GM19351 (cell line): ENCODE measurements at regions not wholly inside any gene's neighbourhood (a gene's known extent, or its start where the extent isn't known, plus 50 kb on each side); places are given as distances from the start of the nearest gene placed in this dataset.
"Not testable (repeated sequence)": the region's sequence is repeated elsewhere in the genome, so short reads cannot be mapped to it uniquely, and the experiment has no call there.

ENCODE experiments used
- ATAC-seq: cut with Tn5 transposase; IDR thresholded peaks from one replicate; pipeline ENCODE4 v1.9.1; 2021; ENCODE audit warnings: mild to moderate bottlenecking, moderate library complexity; ENCODE audit not compliant: unreplicated experiment

DNA sequence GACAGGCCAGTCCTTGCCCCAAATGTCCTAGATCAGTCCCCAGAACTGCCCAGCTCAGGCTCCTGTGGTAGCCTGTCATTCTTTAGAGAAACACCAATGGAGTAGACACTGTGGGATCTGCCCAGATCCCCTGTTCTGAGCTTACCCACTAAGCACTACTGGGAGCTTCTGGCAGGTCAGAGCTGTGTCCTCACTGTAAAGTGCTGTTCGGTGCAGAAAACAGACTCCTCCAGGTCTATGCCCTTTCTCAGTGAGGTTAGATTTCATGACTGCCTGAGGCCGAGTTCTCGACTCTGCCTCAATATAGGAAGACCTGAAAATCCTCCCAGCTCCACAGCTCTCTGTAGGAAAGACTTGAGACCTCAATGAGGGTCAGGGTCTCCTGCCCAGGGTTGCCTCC lies 67.5 kb upstream of the IGLL5 start:
- ATAC-seq = no peak

DNA sequence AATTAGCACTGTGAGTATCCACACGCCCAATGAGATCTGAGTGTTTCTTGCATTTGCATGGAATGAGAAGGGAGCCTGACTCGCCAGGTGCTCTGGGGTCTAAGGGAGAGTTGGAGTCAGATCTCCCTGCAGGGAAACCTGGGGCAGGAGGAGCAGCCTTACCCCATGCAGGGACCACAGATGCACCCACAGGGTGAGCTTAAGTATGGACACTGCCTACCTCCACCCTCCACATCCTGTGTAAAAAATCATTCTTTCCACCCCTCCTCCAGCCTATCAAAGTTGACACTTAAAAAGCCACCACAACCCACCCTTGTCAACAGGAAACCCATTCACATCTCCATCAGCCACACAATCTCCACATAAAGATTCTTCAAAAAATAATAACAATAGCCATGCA lies 67.0 kb upstream of the IGLL5 start:
- ATAC-seq = no peak

DNA sequence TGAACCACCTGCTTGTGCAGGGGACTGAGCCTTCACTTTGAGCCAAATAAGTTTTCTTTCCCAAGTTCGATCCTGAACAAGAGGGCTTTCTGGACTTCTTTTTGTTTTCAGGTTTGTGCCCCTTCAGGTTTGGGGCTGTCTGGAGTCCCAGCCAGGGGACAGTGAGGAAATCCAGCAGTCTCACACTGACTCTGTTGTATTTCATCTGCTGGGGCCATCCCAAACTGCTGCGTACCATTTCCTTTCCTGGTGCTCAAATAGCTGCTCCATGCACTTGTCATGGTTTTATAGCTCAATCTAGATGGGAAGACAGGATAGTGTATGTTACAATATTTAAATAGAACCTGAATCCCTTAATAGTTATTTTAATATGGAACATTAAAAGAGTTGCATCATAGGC lies 66.3 kb upstream of the IGLL5 start:
- no peak for ATAC-seq

DNA sequence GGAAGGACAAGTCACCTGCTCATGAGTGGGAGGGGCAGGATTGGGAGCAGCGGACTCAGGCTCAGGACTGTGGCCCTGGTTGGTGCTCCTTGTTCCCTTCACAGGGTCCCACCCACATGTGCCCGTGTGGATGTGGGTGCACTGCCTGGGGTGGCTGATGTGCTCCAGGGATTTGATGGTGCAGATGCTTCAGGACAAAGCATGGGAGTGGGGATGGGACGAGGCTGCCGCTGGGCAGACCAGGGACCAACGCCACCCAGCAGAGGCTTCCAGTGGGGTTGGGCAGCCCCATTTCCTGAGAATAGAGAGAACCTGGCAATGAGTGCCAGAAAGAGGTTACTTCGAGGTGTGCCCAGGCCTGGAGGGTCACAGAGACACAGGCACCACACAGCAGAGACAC lies 65.5 kb upstream of the IGLL5 start:
- no peak for ATAC-seq

DNA sequence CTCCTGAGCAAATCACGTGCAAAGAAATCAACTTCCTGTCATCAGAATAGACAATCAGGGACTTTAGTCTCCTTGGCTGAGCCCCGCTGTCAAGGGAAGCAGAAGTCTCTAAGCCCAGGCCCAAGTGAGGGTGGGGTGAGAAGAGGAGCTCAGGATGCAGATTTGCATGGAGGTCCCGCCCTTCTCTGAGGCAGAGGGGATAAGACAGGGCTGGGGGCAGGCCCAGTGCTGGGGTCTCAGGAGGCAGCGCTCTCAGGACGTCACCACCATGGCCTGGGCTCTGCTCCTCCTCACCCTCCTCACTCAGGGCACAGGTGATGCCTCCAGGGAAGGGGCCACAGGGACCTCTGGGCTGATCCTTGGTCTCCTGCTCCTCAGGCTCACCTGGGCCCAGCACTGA lies 65.1 kb upstream of the IGLL5 start:
- not testable (repeated sequence) for ATAC-seq

DNA sequence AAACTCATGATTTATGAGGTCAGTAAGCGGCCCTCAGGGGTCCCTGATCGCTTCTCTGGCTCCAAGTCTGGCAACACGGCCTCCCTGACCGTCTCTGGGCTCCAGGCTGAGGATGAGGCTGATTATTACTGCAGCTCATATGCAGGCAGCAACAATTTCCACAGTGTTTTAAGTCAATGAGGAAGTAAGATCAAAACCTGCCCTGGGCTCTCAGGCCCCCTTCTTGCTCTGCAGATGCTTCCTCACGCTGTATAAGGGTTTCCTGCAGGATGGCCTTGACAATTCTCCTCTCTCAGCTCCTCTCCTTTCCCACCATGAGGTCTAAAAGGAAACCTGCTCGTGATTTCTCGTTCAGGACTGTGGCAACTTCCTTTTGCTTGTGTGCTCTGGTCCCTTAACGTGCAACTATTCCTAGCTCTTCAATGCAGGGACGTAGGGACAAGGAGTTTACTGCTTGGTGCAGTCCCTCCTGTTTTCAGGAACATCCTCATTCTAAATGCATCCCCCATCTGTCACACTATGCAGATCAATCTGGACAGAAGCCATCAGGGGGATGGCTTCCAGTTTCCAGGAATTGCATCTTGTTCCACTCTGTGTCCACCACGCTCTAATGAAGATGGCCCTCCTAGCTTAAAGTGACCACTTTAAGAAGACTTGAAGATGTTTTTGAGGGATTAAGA lies 64.3 kb upstream of the IGLL5 start:
- no peak for ATAC-seq

DNA sequence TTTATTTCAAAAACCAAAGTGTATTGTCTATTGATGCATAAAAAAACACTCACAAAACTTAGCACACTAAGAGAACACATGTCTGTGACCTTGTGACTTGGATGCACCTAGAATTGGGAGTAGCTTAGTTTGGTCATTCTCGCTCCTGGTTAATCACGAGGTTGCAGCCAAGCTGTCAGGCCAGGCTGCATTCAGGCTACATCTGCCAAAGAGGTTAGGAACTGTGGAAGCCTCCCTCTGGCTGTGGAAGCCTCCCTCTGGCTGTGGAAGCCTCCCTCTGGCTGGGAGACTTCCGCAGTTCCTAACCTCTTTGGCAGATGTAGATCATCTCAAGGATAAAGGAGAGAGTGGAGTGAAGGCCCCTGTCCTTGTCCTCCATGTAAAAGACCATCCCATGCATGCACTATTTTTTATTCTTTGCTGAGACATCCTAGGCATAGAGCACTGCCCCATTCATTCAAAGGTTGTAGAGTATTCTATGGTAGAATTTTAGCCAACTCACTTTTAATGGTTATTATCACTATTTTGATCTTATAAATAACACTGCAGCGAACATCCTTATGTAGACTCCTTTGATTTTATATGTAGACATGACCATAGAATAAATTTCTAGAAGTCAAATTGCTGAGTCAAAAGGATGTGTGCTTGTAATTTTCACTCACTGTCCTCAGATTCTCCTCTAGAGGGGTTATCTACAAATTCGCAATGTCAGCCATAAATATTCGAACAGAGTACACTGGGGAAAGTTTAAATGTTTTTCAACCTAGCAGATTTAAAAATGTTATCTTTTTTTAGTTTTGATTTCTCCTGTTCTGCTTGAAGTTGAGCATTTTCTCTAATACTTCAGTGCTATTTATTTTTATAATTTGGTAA lies 63.0 kb upstream of the IGLL5 start:
- no peak for ATAC-seq

DNA sequence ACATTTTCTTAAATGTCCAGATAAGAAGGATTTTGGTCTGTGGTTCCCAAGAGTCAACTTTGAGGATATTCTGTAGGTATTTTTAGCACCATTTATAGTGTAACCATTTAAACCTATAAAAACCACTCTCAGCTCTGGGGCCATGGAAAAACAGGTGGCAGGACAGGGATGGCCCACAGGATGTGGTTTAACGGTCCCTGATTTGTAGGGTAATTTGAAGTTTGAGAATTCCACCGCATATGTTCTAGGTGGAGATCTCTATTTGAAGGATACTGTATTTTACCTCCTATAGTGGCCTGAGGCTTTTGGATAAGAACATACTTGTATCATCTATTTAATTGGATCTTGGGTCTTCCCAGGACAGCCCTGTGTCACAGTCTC lies 62.4 kb upstream of the IGLL5 start:
- no peak for ATAC-seq

DNA sequence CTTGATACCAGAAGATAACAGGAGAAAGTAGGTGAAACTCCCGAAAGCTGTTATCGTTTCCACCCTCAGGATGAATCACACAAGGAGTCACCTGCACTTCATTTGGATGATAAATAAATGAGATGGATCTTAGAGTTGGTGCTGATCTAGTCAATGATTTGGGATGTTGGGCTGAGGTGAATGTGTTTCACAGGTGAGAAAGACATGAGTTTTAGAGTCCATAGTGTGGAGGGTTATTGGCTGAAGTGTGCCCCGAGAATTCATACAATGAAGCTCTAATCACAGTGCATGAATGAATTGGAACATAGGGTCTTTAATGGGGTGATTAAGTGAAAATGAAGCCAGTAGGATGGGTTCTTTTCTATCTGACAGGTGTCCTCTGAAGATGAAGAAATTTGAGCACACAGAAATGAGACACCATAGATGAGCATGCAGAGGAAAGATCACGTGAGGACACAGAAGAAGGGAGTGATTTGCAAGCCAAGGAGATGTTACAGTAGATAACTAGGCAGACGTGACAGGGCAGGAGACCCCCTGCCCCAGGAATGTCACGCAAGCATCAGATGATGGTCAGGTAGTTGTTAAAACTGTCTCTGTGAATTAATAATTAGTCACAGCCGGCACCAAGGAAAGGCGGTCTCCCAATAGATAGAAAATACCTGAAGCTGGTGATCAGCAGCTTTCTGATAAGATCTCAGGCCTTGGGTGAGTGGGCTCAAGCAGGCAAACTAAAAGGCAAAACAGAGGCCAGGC lies 60.3 kb upstream of the IGLL5 start:
- no peak for ATAC-seq

DNA sequence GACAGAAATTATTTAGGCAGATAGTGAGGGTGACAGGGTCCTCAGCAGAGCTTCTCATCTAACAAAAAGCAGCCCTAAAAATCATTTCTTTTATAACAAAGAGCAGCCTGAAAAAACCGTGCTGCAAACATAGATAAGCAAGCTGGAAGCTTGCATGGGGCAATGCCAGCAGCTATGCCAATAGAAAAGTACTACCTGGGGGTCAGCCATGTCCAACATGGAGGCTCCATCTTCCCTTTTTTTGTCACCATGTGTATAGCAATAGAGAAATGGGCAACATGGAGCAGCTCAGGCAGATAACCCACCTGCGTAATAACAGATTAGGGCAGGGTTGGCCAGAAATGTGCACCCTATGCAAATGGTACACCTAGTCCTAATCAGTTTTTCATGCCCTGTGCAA lies 57.4 kb upstream of the IGLL5 start:
- no peak for ATAC-seq

DNA sequence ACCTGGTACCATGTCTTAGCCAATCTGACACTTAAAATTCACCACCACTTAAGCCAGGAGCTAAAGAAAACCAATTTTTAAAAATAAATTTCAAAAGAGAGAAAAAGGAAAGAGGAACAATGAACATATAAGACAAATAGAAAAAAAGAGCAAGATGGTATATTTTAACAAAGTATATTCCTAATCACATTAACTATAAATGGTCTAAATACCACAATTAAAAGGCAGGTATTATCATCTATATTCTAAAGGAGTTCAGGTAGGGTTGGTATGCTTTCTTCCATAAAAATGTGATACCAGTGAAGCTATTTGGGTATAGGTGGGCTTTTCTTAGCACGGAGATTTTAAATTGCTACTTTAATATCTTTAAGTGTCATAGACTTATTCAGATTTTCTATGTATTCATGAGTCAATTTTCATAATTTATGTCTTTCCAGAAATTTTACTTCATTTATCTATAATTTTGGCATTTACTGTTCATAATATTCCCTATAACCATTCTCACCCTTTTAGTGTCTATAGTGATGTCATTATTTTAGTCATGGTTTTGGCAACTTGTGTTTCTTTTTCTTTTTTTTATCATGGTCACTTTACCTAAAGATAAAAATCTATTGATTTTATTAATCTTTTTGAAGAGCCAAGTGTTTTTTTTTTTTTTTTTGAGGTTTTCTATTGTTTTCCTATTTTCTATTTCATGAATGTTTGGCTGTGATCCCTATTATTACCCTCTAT lies 56.5 kb upstream of the IGLL5 start:
- ATAC-seq = no peak

DNA sequence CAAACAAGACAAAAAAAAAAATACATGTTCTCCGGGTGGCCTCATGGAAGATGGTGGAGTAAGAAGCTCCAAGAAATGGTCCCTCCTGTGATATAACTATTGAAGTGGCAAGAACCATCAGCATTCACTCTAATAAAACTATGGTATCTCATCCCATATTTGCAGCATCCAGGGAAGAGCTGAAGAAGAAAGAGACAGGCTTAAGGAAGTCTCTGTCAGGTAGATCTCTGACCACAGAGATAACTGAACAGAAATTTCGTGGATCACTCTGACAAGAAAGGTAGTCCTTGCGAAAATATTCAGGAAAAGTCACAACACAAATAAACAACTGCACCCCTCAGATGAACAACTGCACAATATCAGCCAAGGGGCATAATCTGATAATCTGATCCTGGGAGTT lies 54.6 kb upstream of the IGLL5 start:
- ATAC-seq = no peak

DNA sequence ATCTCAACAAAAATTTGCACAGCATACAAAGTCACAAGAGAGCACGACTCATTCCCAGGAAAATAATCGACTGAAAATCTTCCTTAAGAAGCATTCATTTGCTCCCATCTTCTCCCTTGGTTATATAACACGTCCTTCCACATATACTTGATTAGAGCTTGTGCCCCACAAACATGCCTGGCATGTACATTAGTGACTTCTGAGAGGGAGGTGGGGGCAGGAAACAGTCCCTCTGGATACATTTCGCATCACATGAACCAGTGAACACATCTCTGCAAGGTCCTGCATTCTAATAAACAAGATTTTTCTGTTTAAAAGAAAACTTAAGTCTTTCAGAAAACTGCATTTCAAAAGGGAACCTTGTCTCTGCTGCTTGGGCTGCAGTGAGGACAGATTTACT lies 54.1 kb upstream of the IGLL5 start:
- no peak for ATAC-seq

DNA sequence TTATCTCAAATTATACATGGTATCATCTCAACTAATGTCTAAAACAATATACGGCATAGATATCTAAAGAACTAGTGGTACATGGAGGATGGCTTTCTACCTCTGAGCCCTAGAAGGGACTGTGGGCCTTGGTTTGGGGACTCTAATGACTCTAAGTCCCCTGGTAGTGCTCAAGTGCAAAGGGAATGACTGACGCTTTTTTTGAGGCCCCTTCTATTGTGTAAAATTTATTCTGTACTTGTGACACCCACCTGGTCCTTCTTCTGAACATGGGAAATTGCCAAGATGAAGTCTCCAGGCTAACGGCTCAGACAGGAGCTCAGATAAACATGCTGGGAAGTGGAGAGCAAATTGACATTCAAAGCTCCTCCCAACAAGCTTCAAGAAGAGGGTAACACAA lies 53.4 kb upstream of the IGLL5 start:
- no peak for ATAC-seq

DNA sequence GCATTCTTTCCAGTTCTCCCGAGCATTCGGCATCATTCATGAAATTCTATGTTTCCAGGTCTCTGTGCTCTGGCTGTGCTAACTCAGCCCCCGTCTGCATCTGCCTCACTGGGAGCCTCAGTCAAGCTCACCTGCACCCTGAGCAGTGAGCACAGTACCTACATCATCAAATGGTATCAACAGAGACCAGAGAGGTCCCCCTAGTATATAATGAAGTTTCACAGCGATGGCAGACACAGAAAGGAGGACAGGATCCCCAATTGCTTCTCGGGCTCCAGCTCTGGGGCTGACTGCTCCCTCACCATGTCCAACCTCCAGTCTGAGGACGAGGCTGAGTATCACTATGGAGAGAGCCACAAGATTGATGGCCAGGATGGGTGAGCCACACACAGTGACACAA lies 52.8 kb upstream of the IGLL5 start:
- no peak for ATAC-seq

DNA sequence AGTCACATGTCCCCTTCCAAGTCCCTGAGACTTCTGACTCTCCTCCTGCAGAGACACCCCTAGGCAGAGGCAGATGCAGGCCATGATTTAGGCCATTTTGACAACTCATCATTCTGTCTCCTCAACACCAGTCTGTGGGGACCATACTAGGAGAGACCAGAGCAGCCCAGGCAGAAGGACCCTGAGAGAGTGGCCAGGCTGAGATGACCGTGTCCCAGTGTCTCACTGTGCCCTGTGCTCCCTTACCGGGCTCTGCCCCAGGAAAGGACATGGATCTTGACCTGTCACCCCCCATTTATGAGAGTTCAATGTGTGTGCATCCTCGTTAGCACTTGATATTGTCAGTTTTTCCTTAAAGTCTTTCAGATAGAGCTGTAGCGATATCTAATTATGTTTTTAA lies 52.4 kb upstream of the IGLL5 start:
- ATAC-seq = no peak

DNA sequence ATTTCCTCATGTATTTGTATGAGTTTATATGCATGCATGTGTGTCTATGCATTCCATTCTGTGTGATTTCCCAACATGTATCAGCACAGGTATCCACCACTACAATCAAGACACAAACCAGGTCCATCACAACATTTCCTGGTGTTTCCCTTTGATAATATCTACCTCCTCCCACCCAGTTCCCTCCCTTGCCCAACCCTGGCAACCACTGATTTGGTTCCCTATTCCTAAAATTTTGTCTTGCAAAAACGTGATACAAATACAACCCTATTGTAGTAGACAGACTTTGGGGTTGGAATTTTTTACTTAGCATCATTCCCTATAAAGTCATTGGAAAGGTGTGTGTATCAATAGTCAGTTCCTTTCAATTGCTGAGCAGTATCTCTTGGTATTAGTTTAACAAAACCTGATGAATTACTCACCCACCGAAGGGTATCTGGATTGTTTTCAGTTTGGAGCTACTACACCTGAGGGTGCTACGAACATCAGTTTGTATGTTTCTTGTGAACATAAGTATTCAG lies 51.8 kb upstream of the IGLL5 start:
- no peak for ATAC-seq

DNA sequence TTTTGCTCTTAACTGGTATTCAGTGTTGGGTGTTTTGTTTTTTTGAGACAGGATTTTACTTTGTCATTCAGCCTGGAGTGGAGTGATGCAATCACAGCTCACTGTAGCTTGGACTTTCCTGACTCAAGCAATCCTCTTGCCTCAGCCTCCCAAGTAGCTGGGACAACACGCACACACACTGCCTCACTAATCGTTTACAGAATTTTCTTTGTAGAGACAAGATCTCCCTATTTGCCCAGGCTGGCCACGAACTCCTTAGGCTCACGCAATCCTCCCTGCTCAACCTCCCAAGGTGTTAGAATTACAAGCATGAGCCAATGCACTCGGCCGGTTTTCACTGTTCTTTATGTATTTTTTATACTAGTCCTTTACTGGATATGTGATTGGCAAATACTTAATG lies 51.0 kb upstream of the IGLL5 start:
- ATAC-seq = no peak
